GM13977 (cell line): ENCODE measurements at regions not wholly inside any gene's neighbourhood (a gene's known extent, or its start where the extent isn't known, plus 50 kb on each side); places are given as distances from the start of the nearest gene placed in this dataset.
"Not testable (repeated sequence)": the region's sequence is repeated elsewhere in the genome, so short reads cannot be mapped to it uniquely, and the experiment has no call there.

ENCODE experiments used
- DNase-seq: peaks from one replicate; pipeline ENCODE4 v3.0.0; 2012; ENCODE audit warnings: low spot score
- CTCF ChIP-seq: IDR thresholded peaks from 2 replicates; pipeline ENCODE4 v1.5.1; 2012; ENCODE audit warnings: mild to moderate bottlenecking, control low read depth; ENCODE audit not compliant: insufficient read depth; ENCODE audit errors: extremely low read depth, missing control alignments
- in situ Hi-C: fragments of 300-500 bp; cut with MboI; formaldehyde crosslinking; loops from one replicate; pipeline ENCODE4 v1.12.0; 2022; ENCODE audit warnings: low sequenced_read_pairs, low pct_unique_long_range_greater_than_20kb, mixed read lengths, inconsistent platforms; ENCODE audit not compliant: unreplicated experiment

GRCh38 chr19:32068793-32069192 is 276.6 kb upstream of the ZNF507 start:
- no peak for DNase-seq
- in situ Hi-C loops, result no loop called here
- TF ChIP-seq CTCF, result no peak

DNA sequence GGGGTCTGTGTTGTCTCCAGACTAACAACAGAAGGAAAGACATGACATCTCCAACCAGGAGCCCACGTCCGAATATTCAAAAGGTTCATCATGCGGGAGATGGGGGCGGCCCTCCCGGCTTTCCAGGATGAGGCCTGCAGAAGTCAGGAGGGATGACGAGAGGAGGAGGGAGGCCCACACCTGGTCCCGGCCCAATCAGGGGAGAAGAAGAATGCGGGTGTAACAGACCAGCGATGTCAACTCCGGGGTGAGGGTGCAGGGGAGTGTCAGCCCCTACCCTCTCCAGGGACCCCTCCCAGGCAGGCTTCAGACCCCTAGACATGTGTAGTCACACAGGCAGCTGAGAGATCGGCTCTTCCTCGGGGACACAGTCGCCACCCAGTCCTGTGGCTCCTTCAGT is 275.3 kb upstream of the ZNF507 start:
- no peak for TF ChIP-seq CTCF
- no peak for DNase-seq
- in situ Hi-C loops, result no loop called here

DNA sequence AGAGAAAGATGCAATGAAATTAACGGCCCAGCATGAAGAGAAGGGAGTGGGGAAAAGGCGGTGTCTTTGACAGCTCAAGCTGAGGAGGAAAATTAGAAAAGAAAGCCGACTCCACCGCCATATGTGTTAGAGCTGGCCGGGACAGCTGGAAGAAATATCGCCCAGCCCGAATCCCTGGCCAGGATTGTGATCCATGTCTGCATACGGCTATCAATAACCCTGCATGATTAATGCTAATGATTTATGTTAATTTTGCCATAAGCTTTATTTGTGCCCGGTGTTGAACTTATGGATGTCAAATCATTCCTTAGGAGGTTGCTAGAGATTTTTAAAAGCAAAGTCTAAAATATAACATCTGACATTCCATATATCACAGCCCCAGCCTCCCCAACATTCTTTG is 263.4 kb upstream of the ZNF507 start:
- no peak for TF ChIP-seq CTCF
- in situ Hi-C loops, result no loop called here
- no peak for DNase-seq

DNA sequence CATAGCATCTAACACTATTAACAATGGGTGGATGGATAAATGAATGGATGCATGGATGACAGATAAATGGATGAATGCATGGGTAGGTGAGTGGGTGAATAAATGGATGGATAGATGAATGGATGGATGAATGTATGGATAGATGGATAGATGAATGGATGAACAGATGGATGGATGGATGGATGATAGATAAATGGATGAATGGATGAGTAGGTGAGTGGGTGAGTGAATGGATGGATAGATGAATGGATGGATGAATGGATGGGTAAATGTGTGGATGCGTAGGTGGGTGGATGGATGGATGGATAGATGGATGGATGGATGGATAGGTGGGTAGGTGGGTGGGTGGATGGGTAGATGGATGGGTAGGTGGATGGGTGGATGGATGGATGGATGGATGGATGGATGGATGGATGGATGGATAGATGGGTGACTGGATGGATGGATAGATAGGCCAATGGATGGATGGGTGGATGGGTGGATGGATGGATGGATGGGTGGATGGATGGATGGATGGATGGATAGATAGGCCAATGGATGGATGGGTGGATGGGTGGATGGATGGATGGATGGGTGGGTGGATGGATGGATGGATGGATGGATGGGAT is 260.6 kb upstream of the ZNF507 start:
- in situ Hi-C loops, DNase-seq: not testable (repeated sequence)

DNA sequence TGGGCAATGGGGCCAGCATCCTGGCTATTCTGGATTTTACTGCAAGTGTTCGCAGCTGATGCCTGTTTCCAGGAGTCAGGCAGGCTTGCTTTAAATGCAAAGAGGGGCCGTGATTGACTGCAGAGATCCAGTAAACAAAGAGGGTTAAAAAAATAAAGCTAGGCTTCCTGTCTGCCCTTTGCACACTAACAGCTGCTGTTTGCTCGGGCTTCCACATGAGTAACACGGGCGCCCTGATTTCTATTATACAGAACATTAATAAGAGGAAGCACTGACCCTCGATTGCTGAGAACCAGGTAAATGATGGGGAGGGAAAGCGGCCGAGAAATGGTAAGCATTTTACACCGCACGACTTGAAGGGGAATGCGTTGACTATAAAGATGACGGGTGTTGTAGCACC is 254.2 kb upstream of the ZNF507 start:
- no peak for TF ChIP-seq CTCF
- no peak for DNase-seq
- in situ Hi-C loops, result no loop called here

GRCh38 chr19:32097011-32097410 is 248.4 kb upstream of the ZNF507 start:
- no peak for DNase-seq
- in situ Hi-C loops, result no loop called here
- TF ChIP-seq CTCF, result no peak

DNA sequence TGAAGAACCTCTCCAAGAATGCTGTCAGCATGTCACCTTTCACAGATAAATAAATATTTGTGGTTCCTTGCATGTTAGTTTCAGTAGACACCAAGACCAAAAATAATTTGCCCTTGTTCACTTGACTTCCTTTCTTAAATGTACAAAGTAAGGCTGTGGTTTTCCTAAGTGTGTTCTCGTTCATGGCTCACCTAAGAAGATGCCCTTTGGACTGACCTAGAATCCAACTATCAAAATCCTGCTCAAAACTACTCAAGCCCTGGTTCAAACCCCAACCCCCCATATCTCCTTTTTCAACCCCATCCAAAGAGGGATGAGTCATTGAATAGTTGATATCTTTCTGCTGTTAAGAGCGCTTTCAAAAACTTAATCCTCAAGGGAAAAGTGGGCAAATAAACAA is 247.8 kb upstream of the ZNF507 start:
- in situ Hi-C loops, result no loop called here
- TF ChIP-seq CTCF, result no peak
- DNase-seq, result no peak
